ENCODE measurements at regions not wholly inside any gene's neighbourhood (a gene's known extent, or its start where the extent isn't known, plus 50 kb on each side); places are given as distances from the start of the nearest gene placed in this dataset.
"Not testable (repeated sequence)": the region's sequence is repeated elsewhere in the genome, so short reads cannot be mapped to it uniquely, and the experiment has no call there.

GRCh38 chr6:121020656-121021055 is 313.6 kb downstream of the TBC1D32 start:
- DNase-seq = no peak

GRCh38 chr6:121008553-121008952 is 325.7 kb downstream of the TBC1D32 start:
- no peak for DNase-seq

GRCh38 chr6:121006024-121006423 is 328.3 kb downstream of the TBC1D32 start:
- DNase-seq = no peak

- no peak for DNase-seq
These were observed 333.9 kb downstream of the TBC1D32 start for GRCh38 chr6:121000381-121000780.

GRCh38 chr6:120996340-120996739 is 337.9 kb downstream of the TBC1D32 start:
- DNase-seq = no peak

GRCh38 chr6:120994573-120994967 is 339.7 kb downstream of the TBC1D32 start:
- no peak for DNase-seq

GRCh38 chr6:120993929-120994572 is 340.2 kb downstream of the TBC1D32 start:
- no peak for DNase-seq

GRCh38 chr6:120992257-120992656 is 342.0 kb downstream of the TBC1D32 start:
- no peak for DNase-seq

GRCh38 chr6:120990866-120991265 is 343.4 kb downstream of the TBC1D32 start:
- no peak for DNase-seq

GRCh38 chr6:120981835-120982234 is 352.4 kb downstream of the TBC1D32 start:
- DNase-seq = no peak

GRCh38 chr6:120966321-120966720 is 368.0 kb downstream of the TBC1D32 start:
- DNase-seq = no peak

GRCh38 chr6:120965814-120966213 is 368.5 kb downstream of the TBC1D32 start:
- DNase-seq = no peak

GRCh38 chr6:120960761-120961160 is 373.5 kb downstream of the TBC1D32 start:
- no peak for DNase-seq

- no peak for DNase-seq
These were observed 380.2 kb downstream of the TBC1D32 start for GRCh38 chr6:120954111-120954510.

- no peak for DNase-seq
These were observed 383.0 kb downstream of the TBC1D32 start for GRCh38 chr6:120951258-120951657.

- DNase-seq = no peak
These were observed 387.2 kb downstream of the TBC1D32 start for GRCh38 chr6:120947111-120947510.

- no peak for DNase-seq
These were observed 388.2 kb downstream of the TBC1D32 start for GRCh38 chr6:120945905-120946594.

- no peak for DNase-seq
These were observed 395.3 kb downstream of the TBC1D32 start for GRCh38 chr6:120938876-120939472.

- no peak for DNase-seq
These were observed 396.0 kb downstream of the TBC1D32 start for GRCh38 chr6:120938164-120938875.

GRCh38 chr6:120935908-120936307 is 398.4 kb downstream of the TBC1D32 start:
- no peak for DNase-seq

GRCh38 chr6:120935016-120935415 is 399.3 kb downstream of the TBC1D32 start:
- DNase-seq = no peak

- DNase-seq = not testable (repeated sequence)
These were observed 402.6 kb downstream of the TBC1D32 start for GRCh38 chr6:120931520-120932180.

- not testable (repeated sequence) for DNase-seq
These were observed 403.8 kb downstream of the TBC1D32 start for GRCh38 chr6:120930500-120930899.

All from 8988T (cell line).